ENCODE measurements at regions not wholly inside any gene's neighbourhood (a gene's known extent, or its start where the extent isn't known, plus 50 kb on each side); places are given as distances from the start of the nearest gene placed in this dataset.

DNA sequence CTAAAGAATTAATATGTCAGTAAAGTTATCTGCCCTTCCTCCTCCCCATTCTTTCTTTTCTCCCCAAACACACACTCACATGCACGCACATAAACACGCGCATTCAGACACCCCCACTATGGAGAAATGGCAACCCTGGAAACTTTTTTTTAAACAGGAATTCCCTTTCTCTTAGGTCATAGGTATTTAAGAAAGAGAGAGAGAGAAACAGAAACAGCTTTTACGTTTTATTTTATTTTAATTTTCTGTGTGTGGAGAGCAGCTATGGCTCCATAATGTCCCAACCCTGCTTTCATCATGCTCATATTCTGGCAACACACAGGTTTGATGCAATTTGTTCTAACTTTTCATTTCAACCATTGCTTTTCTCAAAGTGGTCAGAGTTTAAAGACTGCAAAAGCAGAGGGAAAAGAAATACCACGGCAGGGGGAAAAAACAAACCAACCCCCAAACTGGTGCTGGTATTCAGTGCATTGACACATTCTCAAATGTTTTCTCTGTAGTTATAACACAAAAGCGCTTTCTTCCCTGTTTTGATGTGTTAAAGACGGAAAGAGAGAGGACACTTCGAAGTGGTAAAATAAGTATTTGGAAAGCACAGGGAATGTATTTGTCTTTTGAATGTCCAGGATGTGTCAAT is 126.0 kb upstream of the TMEM161B start:
- DNase-seq = no peak

DNA sequence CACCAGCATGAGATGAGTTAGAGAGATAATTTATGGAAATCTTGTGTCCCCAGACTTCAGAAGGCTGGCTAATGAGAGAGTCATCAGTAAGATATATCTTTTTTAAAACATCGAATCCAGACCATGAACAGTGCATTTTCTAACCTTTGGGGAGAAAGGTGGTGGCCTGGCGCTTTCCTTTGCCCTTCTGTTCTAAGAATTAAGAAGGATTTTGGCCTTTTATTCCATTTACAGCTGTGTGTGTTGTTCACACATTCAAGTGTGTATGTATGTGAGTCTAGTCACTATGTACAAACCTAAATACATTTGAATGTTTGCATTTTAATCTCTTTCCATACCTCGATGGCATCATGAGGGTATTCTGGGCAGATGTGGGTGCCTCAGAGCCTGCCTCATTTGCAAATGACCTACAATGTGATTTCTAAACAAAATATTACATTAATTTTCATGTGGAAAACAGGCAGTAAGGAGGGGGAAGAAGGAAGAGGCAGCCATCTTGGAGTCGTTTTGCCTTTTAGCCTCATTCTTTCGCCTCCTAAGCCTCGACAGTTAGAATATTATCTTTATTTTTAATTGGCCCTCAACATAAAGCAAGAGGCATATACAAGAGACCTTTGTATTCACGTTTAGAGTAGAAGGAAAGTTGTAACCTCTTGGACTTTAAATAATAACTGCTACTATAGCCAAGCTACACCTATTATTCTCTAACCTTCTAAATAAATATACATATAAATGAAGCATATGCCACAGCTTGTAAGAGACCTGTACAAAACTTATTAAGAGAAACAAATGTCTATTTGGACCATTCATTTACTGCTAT is 125.3 kb upstream of the TMEM161B start:
- no peak for DNase-seq

DNA sequence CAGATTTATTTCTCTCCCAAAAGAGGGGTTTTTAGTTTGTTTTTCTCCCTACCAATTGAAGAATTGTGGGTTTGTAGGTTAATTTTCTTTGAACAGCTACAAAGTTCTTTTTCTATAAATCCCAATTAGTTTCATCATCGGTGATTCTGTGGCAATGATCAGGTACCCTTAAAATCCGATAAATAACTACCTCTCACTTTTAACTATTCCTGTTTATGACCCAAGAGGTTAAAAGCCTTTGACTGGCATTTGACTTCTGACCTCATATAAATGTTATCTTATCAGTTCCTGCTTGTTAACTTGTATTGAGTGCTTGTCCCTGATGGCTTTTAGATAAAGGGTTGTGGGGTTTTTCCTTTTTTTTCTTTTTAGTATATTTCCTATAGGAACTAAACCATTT is 124.4 kb upstream of the TMEM161B start:
- no peak for DNase-seq

DNA sequence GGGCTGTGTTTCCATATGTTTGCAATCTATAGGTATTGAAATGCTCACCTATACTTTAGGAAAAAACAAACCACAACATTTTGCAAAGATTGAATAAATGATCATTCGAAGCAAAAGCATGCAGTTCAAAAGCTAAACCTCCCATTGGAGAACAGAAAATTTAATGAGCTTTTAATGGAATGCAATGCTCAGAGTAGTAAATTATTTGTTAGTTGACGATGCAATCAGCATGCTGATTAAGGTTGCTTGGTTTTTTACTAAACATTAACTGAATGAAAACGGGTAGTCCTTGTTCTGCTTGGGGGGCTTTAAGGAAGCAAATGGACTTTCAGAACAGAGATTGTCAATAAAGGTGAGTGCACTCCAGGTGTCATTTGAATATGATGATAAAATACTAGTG is 123.3 kb upstream of the TMEM161B start:
- DNase-seq = no peak

DNA sequence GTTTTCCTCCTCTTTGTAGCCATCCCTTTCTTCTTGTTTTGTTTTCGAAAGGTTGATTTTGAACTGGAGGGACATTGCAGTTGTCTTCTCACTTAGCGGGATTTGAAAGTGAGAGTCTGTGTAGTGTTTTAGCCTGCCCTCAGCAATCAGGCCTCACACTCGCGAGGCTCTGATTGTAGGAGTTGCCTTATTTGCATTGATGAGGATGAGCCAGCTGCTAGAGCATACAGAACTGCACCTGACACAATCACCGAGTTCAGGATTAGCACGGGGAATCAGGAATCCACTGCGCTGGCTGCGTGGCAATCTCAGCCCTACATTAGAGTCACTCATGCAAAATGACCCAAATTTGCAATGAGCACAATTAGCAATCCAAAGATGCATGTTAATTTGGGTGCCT is 122.5 kb upstream of the TMEM161B start:
- no peak for DNase-seq

DNA sequence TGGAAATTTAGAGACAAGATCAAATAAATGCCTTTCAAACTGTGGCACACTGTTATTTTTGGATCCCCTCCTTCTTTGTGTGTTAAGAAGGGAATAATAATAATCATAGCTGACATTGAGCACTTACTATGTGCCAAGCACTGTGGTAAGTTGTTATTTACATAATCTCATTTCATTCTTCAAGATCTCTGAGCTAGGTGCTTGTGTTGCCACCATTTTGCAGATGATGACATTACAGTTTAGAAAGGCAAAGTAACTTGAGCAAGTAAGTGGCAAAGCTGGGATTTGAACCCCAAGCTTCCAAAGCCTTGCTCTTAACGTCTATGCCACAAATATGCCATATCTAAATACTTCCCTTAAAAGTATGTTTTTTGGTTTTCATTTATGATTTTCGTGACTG is 121.8 kb upstream of the TMEM161B start:
- DNase-seq = no peak

DNA sequence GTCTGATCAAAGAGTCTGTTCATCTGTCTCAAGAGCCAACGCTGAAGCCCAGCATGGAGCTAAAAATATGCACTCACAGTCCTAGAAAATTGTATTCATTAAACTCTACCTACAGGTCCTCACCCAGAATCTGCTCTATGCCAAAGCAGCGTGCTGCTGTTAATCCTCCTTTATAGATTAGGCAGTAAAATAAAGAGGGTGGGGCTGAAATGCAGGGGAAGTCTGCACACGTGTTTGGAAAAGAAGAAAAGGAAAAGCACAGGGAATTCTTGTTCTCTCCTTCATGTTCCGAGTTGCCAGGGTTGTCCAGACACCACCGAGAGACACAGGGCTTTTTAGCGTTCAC is 121.4 kb upstream of the TMEM161B start:
- no peak for DNase-seq

DNA sequence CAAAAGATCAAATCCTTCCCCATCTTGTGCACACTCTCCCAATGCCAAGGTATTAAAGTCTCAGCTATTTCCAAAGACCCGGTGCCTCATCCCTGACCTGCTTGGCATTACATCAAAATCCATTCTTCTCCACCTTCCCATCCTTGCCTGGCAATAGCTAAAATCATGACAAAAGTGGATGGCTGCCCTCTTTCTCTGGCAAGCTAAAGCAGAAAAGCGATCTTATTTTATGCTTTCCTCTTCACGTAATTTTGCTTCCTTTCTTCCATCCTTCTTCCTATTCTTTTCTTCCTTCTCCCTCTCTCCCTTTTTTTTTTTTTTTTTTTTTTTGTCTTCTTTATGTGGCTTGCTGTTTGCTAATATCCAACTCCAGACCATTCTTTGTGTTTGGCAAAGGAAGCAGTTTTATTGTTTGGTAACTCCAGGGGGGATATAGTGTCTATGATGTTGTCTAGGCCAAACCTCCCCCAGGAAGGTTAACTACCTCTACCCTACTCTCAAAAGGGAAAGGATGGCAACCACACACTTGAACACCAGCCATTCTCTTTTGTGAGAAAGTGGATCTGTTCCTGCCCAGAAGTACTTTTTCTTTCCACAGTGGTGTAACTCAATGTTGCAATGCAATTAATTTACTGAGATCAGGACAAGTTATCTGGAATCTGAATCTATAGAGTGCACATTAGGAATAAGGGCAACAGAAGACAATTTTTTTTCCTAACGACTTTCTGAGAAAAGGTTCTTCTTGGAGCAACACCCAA is 120.9 kb upstream of the TMEM161B start:
- DNase-seq = no peak

DNA sequence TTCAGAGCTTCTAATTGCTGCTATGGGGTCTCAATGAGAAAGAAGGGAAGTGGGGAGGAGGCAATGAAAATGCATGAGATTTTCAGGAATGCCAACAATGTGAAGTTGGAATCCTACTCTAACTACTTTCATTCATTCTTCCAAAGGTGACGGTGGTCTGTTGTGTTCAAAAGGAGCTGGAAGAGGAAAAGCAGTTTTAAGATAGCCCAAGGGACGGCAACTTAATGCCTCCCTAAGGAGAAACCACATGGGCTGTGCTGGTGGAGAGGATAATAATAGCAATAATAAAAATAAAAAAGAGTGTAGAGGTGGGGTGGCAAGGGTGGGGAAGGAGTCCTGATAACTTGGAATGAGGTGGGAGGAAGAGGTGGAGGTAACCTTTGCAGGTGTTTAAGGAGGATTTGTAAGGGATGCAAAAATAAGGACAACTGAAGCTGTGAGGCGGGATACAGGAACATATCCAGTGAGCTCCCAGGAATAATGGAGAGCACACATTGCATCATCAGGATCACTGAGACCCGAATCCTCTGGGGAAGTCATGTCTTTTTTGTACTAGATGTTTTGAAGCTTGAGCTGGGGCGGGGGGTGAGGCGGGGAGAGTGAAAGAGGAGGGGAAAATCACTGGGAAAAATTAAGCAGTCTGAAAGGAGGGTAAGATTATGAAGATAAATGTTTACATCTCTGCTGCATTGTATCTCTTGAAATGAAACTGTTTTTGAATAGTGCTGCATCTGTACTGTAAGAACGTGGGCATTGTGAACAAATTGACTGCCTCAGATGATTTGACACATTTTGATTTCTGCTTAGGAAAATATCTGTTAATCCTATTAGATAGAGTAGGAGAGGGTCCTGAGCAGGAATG is 120.1 kb upstream of the TMEM161B start:
- no peak for DNase-seq

DNA sequence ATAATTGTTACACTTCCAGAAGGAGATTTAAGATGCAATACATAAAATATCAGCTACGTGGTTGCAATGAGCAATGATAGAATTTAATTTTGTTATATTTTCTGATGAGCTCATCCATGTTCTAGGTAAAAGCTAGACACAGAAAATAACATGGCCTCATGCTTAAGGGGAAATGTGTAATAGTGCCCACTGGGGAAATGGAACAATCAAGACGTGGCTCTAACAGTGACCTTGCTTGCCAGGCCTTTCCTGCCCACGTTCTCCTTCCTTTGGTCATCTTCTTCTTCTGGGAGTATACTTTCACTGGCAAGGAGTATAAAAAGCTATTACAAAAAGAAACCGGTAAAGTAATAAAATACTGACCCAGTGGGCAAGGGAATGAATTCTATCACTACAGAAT is 116.2 kb upstream of the TMEM161B start:
- DNase-seq = no peak

DNA sequence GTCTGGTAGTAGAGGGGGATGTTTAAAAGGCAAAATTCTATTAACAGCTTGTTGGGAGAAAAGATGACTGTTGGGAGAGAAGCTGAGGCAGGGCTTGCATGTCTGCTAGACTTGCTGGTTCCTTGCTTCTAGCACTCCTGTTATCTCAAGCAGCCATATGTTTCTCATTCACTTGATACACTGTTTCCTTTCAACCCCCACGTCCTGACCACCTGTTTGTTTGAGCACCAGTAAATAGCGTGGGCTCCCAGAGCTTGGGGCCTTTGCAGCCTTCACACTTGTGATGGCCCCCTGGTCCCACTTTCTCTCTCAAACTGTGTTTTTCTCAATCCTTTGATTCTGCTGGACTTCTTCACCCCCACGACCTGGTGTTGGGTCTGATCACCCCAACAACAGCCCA is 111.7 kb upstream of the TMEM161B start:
- no peak for DNase-seq

DNA sequence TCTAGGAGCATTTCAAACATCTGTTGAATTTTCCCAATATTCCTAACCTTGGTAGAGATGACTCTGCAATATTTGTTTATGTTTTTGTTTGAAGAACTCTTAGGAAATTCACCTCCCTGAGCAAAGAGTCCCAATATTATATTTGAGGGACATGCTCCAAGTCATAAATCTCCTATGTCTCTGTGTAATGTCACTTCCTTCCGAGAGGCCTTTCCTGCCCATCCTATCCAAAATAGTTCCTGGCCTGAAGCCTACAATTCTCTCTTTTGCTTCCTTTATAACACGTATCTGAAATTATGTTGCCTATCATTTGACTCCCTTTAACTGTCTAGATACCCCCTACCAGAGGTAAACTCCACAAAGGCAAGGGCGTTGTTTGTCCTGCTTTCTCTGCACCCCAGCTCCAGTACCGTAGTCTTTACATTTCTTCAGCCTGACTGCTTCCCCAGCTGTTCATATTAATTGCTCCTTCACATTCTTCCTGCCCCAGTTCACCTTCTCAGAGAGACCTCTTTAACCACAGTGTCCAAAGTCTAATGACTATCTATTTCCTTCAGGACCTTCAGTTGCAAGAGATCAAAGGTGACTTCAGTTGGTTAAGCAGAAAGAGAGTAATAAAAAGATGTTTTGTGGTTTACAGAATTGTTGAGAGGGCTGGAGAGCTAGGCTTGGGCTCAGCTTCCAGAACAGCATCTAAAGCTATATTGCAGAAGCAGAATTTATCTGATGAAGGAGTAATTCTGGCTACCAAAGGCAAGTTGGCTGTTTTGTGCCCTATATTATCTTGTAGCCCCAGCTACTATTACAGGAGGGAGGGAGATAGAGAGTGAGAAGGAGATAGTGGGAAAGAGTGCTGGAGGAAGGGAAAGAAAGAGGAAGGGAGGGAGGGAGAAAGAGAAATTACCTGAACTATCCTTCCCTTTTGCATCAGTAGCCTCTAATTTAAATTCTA is 109.3 kb upstream of the TMEM161B start:
- no peak for DNase-seq

DNA sequence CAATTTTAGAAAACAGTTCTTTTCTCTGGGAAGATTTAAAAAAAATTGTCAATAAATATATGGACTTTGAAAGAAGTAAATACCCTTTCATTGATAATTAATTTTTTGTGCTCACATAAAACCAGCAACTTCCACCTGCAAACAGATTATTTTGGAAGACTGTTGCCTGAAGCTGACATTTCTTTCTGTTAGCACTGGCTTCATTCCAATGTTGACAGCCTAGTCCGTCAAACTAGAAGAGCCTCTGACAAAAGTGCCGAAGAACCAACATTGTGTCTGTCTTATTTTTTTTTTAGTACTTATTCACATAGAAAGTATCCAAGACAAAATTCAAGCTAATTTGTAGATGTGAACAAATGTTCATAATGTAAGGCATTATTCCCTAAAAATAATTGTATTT is 108.6 kb upstream of the TMEM161B start:
- DNase-seq = no peak

DNA sequence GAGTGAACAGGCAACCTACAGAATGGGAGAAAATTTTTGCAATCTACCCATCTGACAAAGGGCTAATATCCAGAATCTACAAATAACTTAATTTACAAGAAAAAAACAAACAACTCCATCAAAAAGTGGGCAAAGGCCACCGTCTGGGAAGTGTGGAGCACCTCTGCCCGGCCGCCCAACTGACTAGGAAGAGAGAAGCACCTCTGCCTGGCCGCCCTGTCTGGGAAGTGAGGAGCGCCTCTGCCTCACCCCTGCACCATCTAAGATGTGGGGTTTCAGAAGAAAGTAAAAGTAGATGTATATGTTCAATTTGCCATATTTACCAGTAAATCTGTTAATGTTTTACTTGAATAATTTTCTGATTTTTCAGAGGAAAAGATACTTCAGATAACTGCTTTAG is 108.1 kb upstream of the TMEM161B start:
- DNase-seq = no peak

DNA sequence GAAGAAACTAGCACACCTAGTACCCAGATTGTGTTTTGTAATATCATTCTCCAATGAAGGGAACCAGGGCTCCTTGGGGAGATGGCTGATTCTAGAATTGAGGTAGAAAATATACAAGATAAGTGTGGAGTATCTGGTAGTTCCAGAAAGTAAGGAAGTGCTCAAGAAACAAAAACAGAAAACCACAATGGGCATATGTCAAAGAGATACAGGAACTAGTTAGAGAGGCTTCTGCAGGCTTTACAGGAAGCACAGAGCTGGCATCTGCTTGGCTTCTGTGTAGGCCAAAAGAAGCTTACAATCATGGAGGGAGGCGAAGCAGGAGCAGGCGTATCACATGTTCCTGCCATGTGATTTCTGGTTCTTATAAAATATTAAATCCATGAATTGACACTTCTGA is 105.7 kb upstream of the TMEM161B start:
- DNase-seq = peak; percentile 71

DNA sequence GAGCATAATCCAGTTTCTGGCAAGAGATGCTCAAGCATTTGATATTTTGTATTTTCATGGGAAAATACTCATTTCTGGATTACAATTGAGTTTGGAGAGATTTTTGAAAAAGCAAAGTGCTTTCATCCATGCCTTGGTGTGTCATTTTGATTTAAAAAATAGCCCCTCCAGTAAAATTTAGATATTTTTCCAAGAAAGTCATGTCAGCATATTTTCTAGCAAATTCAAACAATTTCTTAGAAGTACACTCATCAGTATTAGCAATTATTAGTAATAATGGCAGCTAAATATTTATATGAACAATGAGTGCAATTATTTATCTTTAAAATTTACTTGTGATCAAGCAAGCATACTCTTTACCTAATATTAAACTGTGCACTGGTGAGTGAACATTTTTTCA is 102.2 kb upstream of the TMEM161B start:
- DNase-seq = no peak

DNA sequence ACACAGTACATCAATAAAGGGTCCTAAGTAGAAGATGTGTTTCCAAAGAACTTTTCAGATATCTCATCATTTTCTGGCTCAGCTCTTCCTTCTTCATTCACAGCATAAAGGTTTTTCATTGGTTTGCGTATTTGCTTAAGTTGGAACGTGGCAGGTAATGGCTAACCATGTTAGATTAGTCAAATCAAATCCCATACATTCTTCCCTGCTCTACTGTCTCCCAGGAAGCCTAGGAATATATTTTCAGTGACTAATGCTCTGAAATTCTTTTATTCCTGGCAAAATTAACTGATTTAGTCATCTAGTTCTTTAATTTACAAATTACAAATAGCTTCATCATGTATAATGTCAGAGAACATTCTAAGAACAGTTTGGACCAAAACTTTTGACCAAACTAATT is 99.6 kb upstream of the TMEM161B start:
- DNase-seq = no peak

DNA sequence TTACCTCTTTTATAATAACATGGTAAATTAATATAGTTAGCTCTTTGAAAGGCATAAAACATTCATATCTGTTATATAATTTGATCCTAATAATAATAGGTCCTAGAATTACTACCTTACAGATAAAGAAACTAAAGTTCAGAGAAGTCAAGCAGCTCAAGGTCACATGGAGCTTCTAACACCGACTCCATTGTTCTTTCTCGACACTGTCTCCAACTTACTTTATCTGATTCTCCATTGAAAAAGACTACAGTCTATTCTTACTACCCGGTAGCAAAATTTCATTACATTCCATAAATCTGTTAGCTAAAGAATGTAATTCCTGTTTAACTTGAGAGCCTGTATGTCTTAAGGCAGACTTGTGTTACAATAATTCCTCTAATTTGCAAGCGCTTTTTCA is 96.3 kb upstream of the TMEM161B start:
- DNase-seq = no peak

DNA sequence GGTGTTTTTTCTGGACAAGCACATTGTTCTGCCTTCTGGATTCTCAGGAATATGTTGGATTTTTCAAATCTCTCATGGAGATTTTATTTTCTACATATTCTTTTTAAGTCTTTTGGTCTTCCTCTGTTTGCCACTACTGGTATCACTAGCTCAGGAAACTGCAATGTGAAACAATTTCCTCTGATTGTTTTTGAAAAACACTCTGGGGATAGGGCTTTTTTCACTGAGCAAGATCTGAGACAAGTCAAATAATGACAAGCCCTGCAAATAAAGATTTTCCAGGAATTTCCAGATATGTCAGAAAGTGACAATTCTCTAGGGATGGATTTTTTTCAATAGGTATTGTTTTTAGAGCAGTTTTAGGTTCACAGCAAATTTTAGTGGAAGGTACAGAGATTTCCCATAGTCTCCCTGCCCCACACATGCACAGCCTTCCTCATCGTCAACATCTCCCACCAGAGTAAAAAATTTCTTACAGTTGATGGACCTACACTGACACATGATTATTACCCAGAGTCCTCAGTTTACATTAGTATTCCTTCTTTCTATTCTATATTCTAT is 86.9 kb upstream of the TMEM161B start:
- no peak for DNase-seq

DNA sequence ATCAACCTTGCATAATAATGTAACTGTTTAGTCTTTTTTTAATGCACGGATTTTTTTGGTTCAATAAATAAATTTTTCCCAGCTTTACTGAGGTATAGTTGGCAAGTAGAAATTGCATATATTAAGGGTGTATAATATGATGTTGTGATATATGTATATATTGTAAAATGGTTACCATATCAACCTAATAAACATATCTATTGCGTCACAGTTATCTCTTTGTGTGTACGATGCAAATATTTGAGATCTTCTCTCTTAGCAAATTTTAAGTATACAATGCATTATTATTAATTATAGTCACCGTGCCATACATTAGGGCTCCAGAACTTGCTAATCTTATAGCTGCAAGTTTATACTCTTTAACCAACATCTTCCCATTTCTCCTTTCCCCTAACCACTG is 57.2 kb upstream of the TMEM161B start:
- DNase-seq = no peak

DNA sequence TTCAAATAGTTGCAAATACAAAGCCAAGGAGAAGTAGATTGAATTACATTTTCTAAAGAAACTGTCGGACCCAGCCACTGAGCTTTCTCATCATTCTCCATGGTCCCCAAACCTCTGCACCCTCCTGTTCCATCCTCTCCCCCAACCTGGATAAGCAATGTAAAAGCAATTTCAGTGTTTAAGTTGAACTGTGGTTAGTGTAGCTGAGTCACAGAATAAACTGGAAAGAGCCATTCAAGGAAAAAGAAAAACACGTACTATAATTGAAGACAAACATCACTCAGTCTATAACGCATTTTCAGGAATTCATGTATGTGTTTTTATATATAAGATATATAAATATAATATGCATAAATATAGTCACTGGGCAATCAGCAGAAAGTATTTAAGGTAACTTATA is 54.1 kb upstream of the TMEM161B start:
- DNase-seq = no peak

All from MV-4-11 (cell line).